ENCODE measurements at regions not wholly inside any gene's neighbourhood (a gene's known extent, or its start where the extent isn't known, plus 50 kb on each side); places are given as distances from the start of the nearest gene placed in this dataset.

GRCh38 chr5:44907396-44907795 is 98.6 kb downstream of the MRPS30 start:
- TF ChIP-seq CTCF (optimal IDR thresholded peaks at IDR 0.05 in 1 of 3, IDR thresholded peaks at IDR 0.05 in 1 of 3, conservative IDR thresholded peaks at IDR 0.05 in 1 of 3; ENCODE audit: extremely low read depth in 1 of 3, insufficient read depth in 2 of 3, low read length in 3 of 3) (no peak), EZH2 (IDR thresholded peaks at IDR 0.05; ENCODE audit: low read length) (no peak)
- Histone ChIP-seq H3K9ac (ENCODE audit: control insufficient read depth, extremely low read depth, insufficient read depth, low read length) (no peak overlapping the region), H3K4me2 (ENCODE audit: control insufficient read depth, extremely low read depth, insufficient read depth, low read depth, low read length) (no peak overlapping the region), H4K20me1 (ENCODE audit: control insufficient read depth, extremely low read depth, insufficient read depth, low read length) (no peaks in the 10 kb centered on the region), H3K36me3 (ENCODE audit: control insufficient read depth in 2 of 2, extremely low read depth in 1 of 2, insufficient read depth in 2 of 2, low read length in 2 of 2) (no peaks in the 10 kb centered on the region), H3K27ac (ENCODE audit: control insufficient read depth, insufficient read depth, low read length) (no peak overlapping the region), H3K27me3 (ENCODE audit: control insufficient read depth, extremely low read depth, insufficient read depth, low read length) (no peaks in the 10 kb centered on the region), H3K4me3 (ENCODE audit: control insufficient read depth in 2 of 3, extremely low read depth in 1 of 3, insufficient read depth in 2 of 3, low read depth in 1 of 3, low read length in 3 of 3) (no peak overlapping the region), H2AFZ (ENCODE audit: control insufficient read depth, low read length) (no peak overlapping the region), H3K4me1 (ENCODE audit: control insufficient read depth, extremely low read depth, insufficient read depth, low read length) (no peaks in the 10 kb centered on the region), H3K79me2 (ENCODE audit: control insufficient read depth, insufficient read depth, low read length) (no peaks in the 10 kb centered on the region), H3K9me3 (ENCODE audit: control insufficient read depth, low read depth, low read length) (no peaks in the 10 kb centered on the region), H3K9me1 (ENCODE audit: control insufficient read depth, extremely low read depth, insufficient read depth, low read length) (no peaks in the 10 kb centered on the region)
- dilution Hi-C loops (cut with MboI; ENCODE audit: extremely low pct_ligation_motif_present, low sequenced_read_pairs), result no loop called here
- no peak for FAIRE-seq
- DNase-seq (ENCODE audit: low read depth, low spot score), result no peak

GRCh38 chr5:44909004-44909403 is 100.3 kb downstream of the MRPS30 start:
- no peaks in the 10 kb centered on the region for H3K4me1 ChIP-seq (ENCODE audit: control insufficient read depth, extremely low read depth, insufficient read depth, low read length)
- H4K20me1 ChIP-seq (ENCODE audit: control insufficient read depth, extremely low read depth, insufficient read depth, low read length), result no peaks in the 10 kb centered on the region
- H3K27me3 ChIP-seq (ENCODE audit: control insufficient read depth, extremely low read depth, insufficient read depth, low read length), result no peaks in the 10 kb centered on the region
- TF ChIP-seq CTCF (optimal IDR thresholded peaks at IDR 0.05 in 1 of 3, IDR thresholded peaks at IDR 0.05 in 1 of 3, conservative IDR thresholded peaks at IDR 0.05 in 1 of 3; ENCODE audit: extremely low read depth in 1 of 3, insufficient read depth in 2 of 3, low read length in 3 of 3), result no peak
- TF ChIP-seq EZH2 (IDR thresholded peaks at IDR 0.05; ENCODE audit: low read length), result no peak
- no peaks in the 10 kb centered on the region for H3K9me1 ChIP-seq (ENCODE audit: control insufficient read depth, extremely low read depth, insufficient read depth, low read length)
- no peaks in the 10 kb centered on the region for H3K9me3 ChIP-seq (ENCODE audit: control insufficient read depth, low read depth, low read length)
- H3K4me3 ChIP-seq (ENCODE audit: control insufficient read depth in 2 of 3, extremely low read depth in 1 of 3, insufficient read depth in 2 of 3, low read depth in 1 of 3, low read length in 3 of 3), result no peak overlapping the region
- H3K36me3 ChIP-seq (ENCODE audit: control insufficient read depth in 2 of 2, extremely low read depth in 1 of 2, insufficient read depth in 2 of 2, low read length in 2 of 2), result no peaks in the 10 kb centered on the region
- H3K27ac ChIP-seq (ENCODE audit: control insufficient read depth, insufficient read depth, low read length), result no peak overlapping the region
- H3K4me2 ChIP-seq (ENCODE audit: control insufficient read depth, extremely low read depth, insufficient read depth, low read depth, low read length), result no peak overlapping the region
- no peak overlapping the region for H3K9ac ChIP-seq (ENCODE audit: control insufficient read depth, extremely low read depth, insufficient read depth, low read length)
- FAIRE-seq (no peak), DNase-seq (ENCODE audit: low read depth, low spot score) (no peak)
- H3K79me2 ChIP-seq (ENCODE audit: control insufficient read depth, insufficient read depth, low read length), result no peaks in the 10 kb centered on the region
- no peak overlapping the region for H2AFZ ChIP-seq (ENCODE audit: control insufficient read depth, low read length)
- dilution Hi-C loops (cut with MboI; ENCODE audit: extremely low pct_ligation_motif_present, low sequenced_read_pairs), result no loop called here
